ENCODE measurements at regions not wholly inside any gene's neighbourhood (a gene's known extent, or its start where the extent isn't known, plus 50 kb on each side); places are given as distances from the start of the nearest gene placed in this dataset.

- TF ChIP-seq CTCF (IDR thresholded peaks at IDR 0.05) (no peak), ZFX (IDR thresholded peaks at IDR 0.05; ENCODE audit: borderline replicate concordance) (no peak)
Measured at GRCh38 chr4:104073229-104073628, 353.4 kb upstream of the TACR3 start.
